OCI-LY3 (cell line): ENCODE measurements at regions not wholly inside any gene's neighbourhood (a gene's known extent, or its start where the extent isn't known, plus 50 kb on each side); places are given as distances from the start of the nearest gene placed in this dataset.

ENCODE experiments used
- CTCF ChIP-seq: fragments of 200-600, 300-600 bp; sonication (generic); IDR thresholded peaks from 2 replicates; pipeline ENCODE4 v1.5.1; 2014; ENCODE audit warnings: antibody characterized with exemption, low read length, low read depth
- EZH2phosphoT487 ChIP-seq: fragments of 200-600 bp; shearing (Covaris generic); IDR thresholded peaks from 2 replicates; pipeline ENCODE4 v1.6.1; 2018; ENCODE audit warnings: antibody characterized with exemption, mixed run types, low read depth

- TF ChIP-seq CTCF (no peak), EZH2phosphoT487 (no peak)
Measured at GRCh38 chr11:70671611-70672010, 273.3 kb downstream of the CTTN start.
